IMR-90 (cell line): ENCODE measurements at regions not wholly inside any gene's neighbourhood (a gene's known extent, or its start where the extent isn't known, plus 50 kb on each side); places are given as distances from the start of the nearest gene placed in this dataset.

Experiments
- ATAC-seq: fragments of 200-7000 bp; cut with Tn5 transposase; 2 replicates; pipeline ENCODE4 v1.9.1; 2020; ENCODE audit warnings: low read depth, mild to moderate bottlenecking, moderate library complexity
- BruUV-seq: library from RNA; stranded (reverse); fragments of 400-500 nt; replicated peaks from 2 replicates; lab custom pipeline; 2021; lab: Mats Ljungman, UMichigan
- CTCF ChIA-PET: fragments of 300-600 bp; formaldehyde crosslinking; extraction: SDS; loops from one replicate; lab custom pipeline; 2021; ENCODE audit warnings: antibody characterized with exemption; lab: Yijun Ruan, JAX
- POLR2A ChIA-PET: fragments of 300-600 bp; sonication (Branson Sonifier 250); formaldehyde crosslinking; loops from one replicate; lab custom pipeline; 2022; ENCODE audit warnings: antibody characterized with exemption; ENCODE audit not compliant: unreplicated experiment; lab: Charles Lee
- DNase-seq: peaks from one replicate; pipeline ENCODE4 v3.0.0; 2013
- H2AFZ ChIP-seq: replicated peaks from 2 replicates; pipeline ENCODE3; 2013; ENCODE audit warnings: low read length, mild to moderate bottlenecking; ENCODE audit not compliant: poor library complexity
- H2AK5ac ChIP-seq: 2 replicates; pipeline ENCODE4 v1.6.1; 2013; ENCODE audit warnings: low read depth, low read length, inconsistent platforms
- H2AK9ac ChIP-seq: replicated peaks from 2 replicates; pipeline ENCODE3; 2013; ENCODE audit warnings: mild to moderate bottlenecking, low read depth, low read length, moderate library complexity; ENCODE audit not compliant: poor library complexity
- H2BK120ac ChIP-seq: 2 replicates; pipeline ENCODE4 v1.6.1; 2013; ENCODE audit warnings: low read depth, low read length, inconsistent platforms
- H2BK15ac ChIP-seq: 3 replicates; pipeline ENCODE4 v1.6.1; 2013; ENCODE audit warnings: low read depth, low read length, inconsistent platforms
- H2BK20ac ChIP-seq: 2 replicates; pipeline ENCODE4 v1.6.1; 2013; ENCODE audit warnings: low read depth, mild to moderate bottlenecking, inconsistent platforms, low read length, moderate library complexity
- H2BK5ac ChIP-seq: 2 replicates; pipeline ENCODE4 v1.6.1; 2013; ENCODE audit warnings: mild to moderate bottlenecking, low read depth, low read length, inconsistent platforms; ENCODE audit not compliant: poor library complexity, severe bottlenecking
- H3K14ac ChIP-seq: replicated peaks from 2 replicates; pipeline ENCODE4 v1.6.1; 2013; ENCODE audit warnings: low read depth, low read length, inconsistent platforms
- H3K18ac ChIP-seq: 2 replicates; pipeline ENCODE4 v1.6.1; 2013; ENCODE audit warnings: low read depth, low read length, control low read depth
- H3K23ac ChIP-seq: 2 replicates; pipeline ENCODE4 v1.6.1; 2013; ENCODE audit warnings: low read depth, low read length, inconsistent platforms
- H3K27ac ChIP-seq: 2 replicates; pipeline ENCODE4 v1.5.1; 2013; ENCODE audit warnings: mild to moderate bottlenecking, control low read depth, low read length; ENCODE audit not compliant: insufficient read depth
- H3K27me3 ChIP-seq: 2 replicates; pipeline ENCODE4 v1.6.1; 2013; ENCODE audit warnings: low read length; ENCODE audit not compliant: control insufficient read depth, insufficient read depth
- H3K36me3 ChIP-seq: 2 replicates; pipeline ENCODE4 v1.6.1; 2013; ENCODE audit warnings: low read length, mixed read lengths; ENCODE audit not compliant: control insufficient read depth, insufficient read depth
- H3K4ac ChIP-seq: 2 replicates; pipeline ENCODE4 v1.6.1; 2013; ENCODE audit warnings: low read depth, low read length, inconsistent platforms
- H3K4me1 ChIP-seq: 2 replicates; pipeline ENCODE4 v1.6.1; 2013; ENCODE audit warnings: low read length, mixed read lengths; ENCODE audit not compliant: control insufficient read depth, insufficient read depth
- H3K4me2 ChIP-seq: 2 replicates; pipeline ENCODE4 v1.6.1; 2013; ENCODE audit warnings: low read depth, mild to moderate bottlenecking, control low read depth, low read length, moderate library complexity
- H3K4me3 ChIP-seq: 2 replicates; pipeline ENCODE4 v1.5.1; 2013; ENCODE audit warnings: low read depth, mild to moderate bottlenecking, control low read depth, low read length, moderate library complexity; ENCODE audit not compliant: insufficient read depth
- H3K56ac ChIP-seq: 2 replicates; pipeline ENCODE4 v1.6.1; 2013; ENCODE audit warnings: low read length, inconsistent platforms; ENCODE audit not compliant: insufficient read depth; ENCODE audit errors: extremely low read depth
- H3K79me1 ChIP-seq, 2 experiments: 2 replicates each; pipeline ENCODE4 v1.6.1; 2013; ENCODE audit warnings: low read length in 2 of 2, inconsistent platforms in 1 of 2, low read depth in 1 of 2
- H3K9ac ChIP-seq: 2 replicates; pipeline ENCODE4 v1.6.1; 2013; ENCODE audit warnings: low read depth, low read length, control low read depth
- H3K9me1 ChIP-seq: 2 replicates; pipeline ENCODE4 v1.6.1; 2013; ENCODE audit warnings: low read length, inconsistent platforms; ENCODE audit not compliant: insufficient read depth
- H3K9me3 ChIP-seq: 2 replicates; pipeline ENCODE4 v1.6.1; 2013; ENCODE audit warnings: low read length; ENCODE audit not compliant: control insufficient read depth, insufficient read depth
- H4K20me1 ChIP-seq: 2 replicates; pipeline ENCODE4 v1.6.1; 2013; ENCODE audit warnings: low read length, inconsistent platforms; ENCODE audit not compliant: insufficient read depth
- H4K5ac ChIP-seq: 2 replicates; pipeline ENCODE4 v1.6.1; 2013; ENCODE audit warnings: mild to moderate bottlenecking, low read depth, low read length, control low read depth
- H4K8ac ChIP-seq, 2 experiments: 2 replicates each; pipeline ENCODE4 v1.6.1; 2013; ENCODE audit warnings: low read depth in 2 of 2, low read length in 2 of 2, control low read depth in 1 of 2, inconsistent platforms in 1 of 2
- H4K91ac ChIP-seq: 2 replicates; pipeline ENCODE4 v1.6.1; 2013; ENCODE audit warnings: low read depth, low read length, inconsistent platforms; ENCODE audit not compliant: insufficient read depth
- BHLHE40 ChIP-seq: fragments of 150-350 bp; IDR thresholded peaks from 2 replicates; pipeline ENCODE4 v1.6.1; 2016; ENCODE audit warnings: mild to moderate bottlenecking, low read depth, low read length
- CEBPB ChIP-seq: IDR thresholded peaks from 2 replicates; pipeline ENCODE4 v1.6.1; 2012; ENCODE audit warnings: low read depth, low read length, improper control_type of control experiment
- CHD1 ChIP-seq: IDR thresholded peaks from 2 replicates; pipeline ENCODE4 v1.6.1; 2012; ENCODE audit warnings: low read depth, low read length, improper control_type of control experiment
- ELK1 ChIP-seq: fragments of 150-350 bp; IDR thresholded peaks from 2 replicates; pipeline ENCODE4 v1.6.1; 2016; ENCODE audit warnings: low read depth, mild to moderate bottlenecking, low read length, moderate library complexity, borderline replicate concordance
- MAFK ChIP-seq: IDR thresholded peaks from 2 replicates; pipeline ENCODE4 v1.6.1; 2012; ENCODE audit warnings: low read depth, low read length, improper control_type of control experiment
- MAZ ChIP-seq: IDR thresholded peaks from 2 replicates; pipeline ENCODE4 v1.6.1; 2012; ENCODE audit warnings: low read depth, mild to moderate bottlenecking, low read length, improper control_type of control experiment, moderate library complexity, borderline replicate concordance
- MXI1 ChIP-seq: IDR thresholded peaks from 2 replicates; pipeline ENCODE4 v1.6.1; 2012; ENCODE audit warnings: low read depth, mild to moderate bottlenecking, low read length, moderate library complexity, borderline replicate concordance
- NFE2L2 ChIP-seq: fragments of 150-350 bp; IDR thresholded peaks from 2 replicates; pipeline ENCODE4 v1.6.1; 2016; ENCODE audit warnings: low read depth, mild to moderate bottlenecking, low read length
- POLR2A ChIP-seq: IDR thresholded peaks from 2 replicates; pipeline ENCODE4 v1.6.1; 2012; ENCODE audit warnings: mild to moderate bottlenecking, low read depth, low read length
- RFX5 ChIP-seq: IDR thresholded peaks from 2 replicates; pipeline ENCODE4 v1.8.0; 2012; ENCODE audit warnings: low read depth, mild to moderate bottlenecking, low read length, moderate library complexity
- USF2 ChIP-seq: fragments of 150-350 bp; IDR thresholded peaks from 2 replicates; pipeline ENCODE4 v1.6.1; 2017; ENCODE audit warnings: mild to moderate bottlenecking, antibody characterized with exemption, low read length, low read depth
- WGBS, 2 experiments: methylation state at CpG; one replicate each; pipeline versions ENCODE4 v1.1.5 to v1.1.7; 2013; ENCODE audit warnings: missing lambda C conversion rate in 2 of 2; ENCODE audit not compliant: insufficient read length in 1 of 2; ENCODE audit errors: extremely low coverage in 2 of 2; 5-methylcytosine and 5-hydroxymethylcytosine counted together
- dilution Hi-C: fragments of 300-500 bp; cut with HindIII; formaldehyde crosslinking; loops from one replicate; pipeline ENCODE4 v1.14.3; 2018; ENCODE audit warnings: low sequenced_read_pairs; ENCODE audit not compliant: unreplicated experiment
- in situ Hi-C: fragments of 300-500 bp; cut with MboI; formaldehyde crosslinking; loops from 3 replicates; pipeline ENCODE4 v1.14.3; 2019; ENCODE audit warnings: low sequenced_read_pairs, inconsistent platforms, mixed read lengths
- intact Hi-C: fragments of 100-400 bp; cut with micrococcal nuclease; formaldehyde crosslinking; loops from 2 replicates; pipeline ENCODE4 v1.10.0; 2022
- TF ChIP-seq, protein P1 (sequence below): conservative IDR thresholded peaks from 2 replicates; pipeline ENCODE4 v1.5.1; 2012; ENCODE audit warnings: mild to moderate bottlenecking, low read depth, low read length, improper control_type of control experiment

DNA sequence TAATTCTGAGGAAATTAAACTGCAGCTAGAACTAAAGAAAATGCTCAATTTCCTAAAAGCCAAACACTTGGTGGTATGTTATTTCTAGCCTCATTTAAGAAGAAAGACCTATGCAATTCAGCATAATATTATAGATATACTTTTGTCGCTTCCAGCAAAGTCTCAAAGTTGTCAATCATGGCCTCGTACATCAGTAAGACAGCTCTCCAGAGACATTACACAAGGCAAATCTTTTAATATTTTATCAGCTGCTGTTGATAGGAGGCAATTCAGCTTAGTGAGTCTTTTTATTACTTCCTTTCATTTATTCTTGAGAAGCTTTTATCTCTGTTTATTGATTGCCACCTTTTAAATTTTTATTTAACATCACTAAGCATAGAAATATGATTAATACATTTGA is 294.3 kb downstream of the FSIP2 start:
- Histone ChIP-seq H2AK9ac (no peak overlapping the region), H2BK15ac (no peak overlapping the region), H3K4ac (no peak overlapping the region), H3K4me1 (no peaks in the 10 kb centered on the region), H2BK120ac (no peak overlapping the region), H2BK5ac (no peak overlapping the region), H4K8ac (no peak overlapping the region), H2AFZ (no peak overlapping the region), H2BK20ac (no peak overlapping the region), H3K36me3 (no peaks in the 10 kb centered on the region), H4K20me1 (no peaks in the 10 kb centered on the region), H3K23ac (no peak overlapping the region), H3K79me1 (no peaks in the 10 kb centered on the region), H4K5ac (no peak overlapping the region), H3K9ac (no peak overlapping the region), H3K4me3 (no peak overlapping the region), H3K27ac (no peak overlapping the region), H4K91ac (no peak overlapping the region), H3K9me3 (no peaks in the 10 kb centered on the region), H2AK5ac (no peak overlapping the region), H3K18ac (no peak overlapping the region), H3K14ac (no peak overlapping the region), H3K56ac (no peak overlapping the region), H3K27me3 (no peaks in the 10 kb centered on the region), H3K9me1 (no peaks in the 10 kb centered on the region), H3K4me2 (no peak overlapping the region)
- TF ChIP-seq BHLHE40 (no peak), POLR2A (no peak), RFX5 (no peak), CHD1 (no peak), CEBPB (no peak), MAZ (no peak), ELK1 (no peak), NFE2L2 (no peak), MXI1 (no peak), USF2 (no peak), MAFK (no peak)
- TF ChIP-seq, protein P1, sequence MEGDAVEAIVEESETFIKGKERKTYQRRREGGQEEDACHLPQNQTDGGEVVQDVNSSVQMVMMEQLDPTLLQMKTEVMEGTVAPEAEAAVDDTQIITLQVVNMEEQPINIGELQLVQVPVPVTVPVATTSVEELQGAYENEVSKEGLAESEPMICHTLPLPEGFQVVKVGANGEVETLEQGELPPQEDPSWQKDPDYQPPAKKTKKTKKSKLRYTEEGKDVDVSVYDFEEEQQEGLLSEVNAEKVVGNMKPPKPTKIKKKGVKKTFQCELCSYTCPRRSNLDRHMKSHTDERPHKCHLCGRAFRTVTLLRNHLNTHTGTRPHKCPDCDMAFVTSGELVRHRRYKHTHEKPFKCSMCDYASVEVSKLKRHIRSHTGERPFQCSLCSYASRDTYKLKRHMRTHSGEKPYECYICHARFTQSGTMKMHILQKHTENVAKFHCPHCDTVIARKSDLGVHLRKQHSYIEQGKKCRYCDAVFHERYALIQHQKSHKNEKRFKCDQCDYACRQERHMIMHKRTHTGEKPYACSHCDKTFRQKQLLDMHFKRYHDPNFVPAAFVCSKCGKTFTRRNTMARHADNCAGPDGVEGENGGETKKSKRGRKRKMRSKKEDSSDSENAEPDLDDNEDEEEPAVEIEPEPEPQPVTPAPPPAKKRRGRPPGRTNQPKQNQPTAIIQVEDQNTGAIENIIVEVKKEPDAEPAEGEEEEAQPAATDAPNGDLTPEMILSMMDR, result no peak
- ChIA-PET CTCF (interaction anchor here (0.6 kb wide), 1 partner anchor 12 kb away, joined by 3 read pairs; no protein-coding TSS in a partner anchor), POLR2A (no interaction called here)
- ATAC-seq (no peak), DNase-seq (no peak)
- intact Hi-C loops, result no loop called here
- in situ Hi-C loops, result no loop called here
- BruUV-seq, result no TSS peak
- dilution Hi-C loops, result no loop called here
- WGBS, 2 experiments, result no CpG with 5 or more reads among the region's 2 CpGs
